Loucy (cell line): ENCODE measurements at regions not wholly inside any gene's neighbourhood (a gene's known extent, or its start where the extent isn't known, plus 50 kb on each side); places are given as distances from the start of the nearest gene placed in this dataset.

Source experiments
- H2AFZ ChIP-seq: fragments of 200-600 bp; sonication (generic); 2 replicates; pipeline ENCODE4 v1.6.0; 2016; ENCODE audit warnings: antibody characterized with exemption, mild to moderate bottlenecking, low read length, moderate library complexity
- H3F3A ChIP-seq: fragments of 200-600 bp; 2 replicates; pipeline ENCODE4 v1.6.0; 2016; ENCODE audit warnings: antibody characterized with exemption, low read depth, mild to moderate bottlenecking
- H3K27me3 ChIP-seq: fragments of 200-600 bp; sonication (generic); 2 replicates; pipeline ENCODE4 v1.6.1; 2014; ENCODE audit warnings: low read length, mild to moderate bottlenecking; ENCODE audit not compliant: insufficient read depth, poor library complexity, severe bottlenecking
- H3K36me3 ChIP-seq: fragments of 200-600 bp; sonication (generic); 2 replicates; pipeline ENCODE4 v1.6.1; 2016; ENCODE audit warnings: low read length; ENCODE audit not compliant: insufficient read depth
- H3K4me1 ChIP-seq: fragments of 200-600 bp; sonication (generic); 2 replicates; pipeline ENCODE4 v1.5.1; 2014; ENCODE audit warnings: low read length, mild to moderate bottlenecking; ENCODE audit not compliant: insufficient read depth, poor library complexity, severe bottlenecking
- H3K4me2 ChIP-seq: fragments of 200-600 bp; sonication (generic); 2 replicates; pipeline ENCODE4 v1.6.0; 2014; ENCODE audit warnings: antibody characterized with exemption, low read length, low read depth, mild to moderate bottlenecking; ENCODE audit not compliant: poor library complexity, severe bottlenecking
- H3K4me3 ChIP-seq: fragments of 200-600 bp; sonication (generic); 2 replicates; pipeline ENCODE4 v1.5.1; 2014; ENCODE audit warnings: low read length, mild to moderate bottlenecking, mixed read lengths; ENCODE audit not compliant: poor library complexity, severe bottlenecking
- H3K79me2 ChIP-seq: fragments of 200-600 bp; sonication (generic); 2 replicates; pipeline ENCODE4 v1.6.1; 2014; ENCODE audit warnings: low read length; ENCODE audit not compliant: insufficient read depth
- H3K9ac ChIP-seq: fragments of 200-600 bp; sonication (generic); 2 replicates; pipeline ENCODE4 v1.6.0; 2014; ENCODE audit warnings: mild to moderate bottlenecking, low read depth, low read length, moderate library complexity; ENCODE audit not compliant: poor library complexity, severe bottlenecking
- H3K9me2 ChIP-seq: fragments of 200-600 bp; sonication (generic); replicated peaks from 2 replicates; pipeline ENCODE4 v1.6.1; 2016; ENCODE audit warnings: low read depth, low read length, mixed read lengths
- H3K9me3 ChIP-seq: fragments of 200-600 bp; sonication (generic); 2 replicates; pipeline ENCODE4 v1.6.1; 2014; ENCODE audit warnings: mild to moderate bottlenecking, antibody characterized with exemption, low read length, low read depth; ENCODE audit not compliant: insufficient read depth
- H4K20me1 ChIP-seq: fragments of 200-600 bp; sonication (generic); 2 replicates; pipeline ENCODE4 v1.6.0; 2014; ENCODE audit warnings: antibody characterized with exemption, low read length, mild to moderate bottlenecking; ENCODE audit not compliant: insufficient read depth, poor library complexity, severe bottlenecking
- CTCF ChIP-seq: fragments of 200-600 bp; sonication (generic); conservative IDR thresholded peaks from 2 replicates; pipeline ENCODE4 v1.5.1; 2014; ENCODE audit warnings: mild to moderate bottlenecking, antibody characterized with exemption, low read length
- EZH2phosphoT487 ChIP-seq: fragments of 200-600 bp; IDR thresholded peaks from 2 replicates; pipeline ENCODE4 v1.6.1; 2018; ENCODE audit warnings: antibody characterized with exemption, mild to moderate bottlenecking, moderate library complexity, borderline replicate concordance

GRCh38 chr11:70880416-70880815 lies 372.0 kb downstream of the SHANK2 start:
- TF ChIP-seq EZH2phosphoT487 (no peak), CTCF (no peak)
- H3K79me2 ChIP-seq, result no peaks in the 10 kb centered on the region
- H3F3A ChIP-seq, result no peaks in the 10 kb centered on the region
- H3K36me3 ChIP-seq, result no peaks in the 10 kb centered on the region
- no peaks in the 10 kb centered on the region for H3K27me3 ChIP-seq
- H2AFZ ChIP-seq, result no peak overlapping the region
- H3K4me2 ChIP-seq, result no peak overlapping the region
- no peaks in the 10 kb centered on the region for H4K20me1 ChIP-seq
- H3K4me3 ChIP-seq, result no peak overlapping the region
- no peak overlapping the region for H3K9ac ChIP-seq
- no peaks in the 10 kb centered on the region for H3K4me1 ChIP-seq
- no peaks in the 10 kb centered on the region for H3K9me2 ChIP-seq
- H3K9me3 ChIP-seq, result peaks cover 17% of the 10 kb centered on the region; the same call in 1 of the 2 replicates

GRCh38 chr11:70881948-70882715 lies 370.2 kb downstream of the SHANK2 start:
- TF ChIP-seq EZH2phosphoT487 (no peak), CTCF (no peak)
- no peak overlapping the region for H3K4me3 ChIP-seq
- H3K27me3 ChIP-seq, result no peaks in the 10 kb centered on the region
- H4K20me1 ChIP-seq, result no peaks in the 10 kb centered on the region
- H3K4me2 ChIP-seq, result no peak overlapping the region
- H3K9me3 ChIP-seq, result peaks cover 17% of the 10 kb centered on the region; the same call in 1 of the 2 replicates
- no peak overlapping the region for H2AFZ ChIP-seq
- no peaks in the 10 kb centered on the region for H3K4me1 ChIP-seq
- no peak overlapping the region for H3K9ac ChIP-seq
- no peaks in the 10 kb centered on the region for H3K9me2 ChIP-seq
- H3K36me3 ChIP-seq, result no peaks in the 10 kb centered on the region
- H3K79me2 ChIP-seq, result no peaks in the 10 kb centered on the region
- no peaks in the 10 kb centered on the region for H3F3A ChIP-seq

- no peaks in the 10 kb centered on the region for H3K9me2 ChIP-seq
- no peak overlapping the region for H3K4me3 ChIP-seq
- no peaks in the 10 kb centered on the region for H3K4me1 ChIP-seq
- no peaks in the 10 kb centered on the region for H4K20me1 ChIP-seq
- no peaks in the 10 kb centered on the region for H3F3A ChIP-seq
- no peak overlapping the region for H2AFZ ChIP-seq
- H3K79me2 ChIP-seq, result no peaks in the 10 kb centered on the region
- no peaks in the 10 kb centered on the region for H3K36me3 ChIP-seq
- H3K9ac ChIP-seq, result no peak overlapping the region
- no peak overlapping the region for H3K4me2 ChIP-seq
- H3K27me3 ChIP-seq, result no peaks in the 10 kb centered on the region
- TF ChIP-seq EZH2phosphoT487, result no peak
- TF ChIP-seq CTCF, result no peak
- H3K9me3 ChIP-seq, result peaks cover 17% of the 10 kb centered on the region; the same call in 1 of the 2 replicates
Measured at GRCh38 chr11:70882716-70883085, 369.7 kb downstream of the SHANK2 start.
